ENCODE measurements at regions not wholly inside any gene's neighbourhood (a gene's known extent, or its start where the extent isn't known, plus 50 kb on each side); places are given as distances from the start of the nearest gene placed in this dataset.
A peak's percentile ranks its signal among the peaks of the same experiment; 100 is the strongest.

- H3K4me3 ChIP-seq (ENCODE audit: control insufficient read depth, low read depth, low read length): no peak overlapping the region
- DNase-seq (ENCODE audit: low read depth): peak; percentile 2
- TF ChIP-seq CTCF (conservative IDR thresholded peaks at IDR 0.05; ENCODE audit: control insufficient read depth, insufficient read depth, low read depth, low read length): no peak
These were observed 101.8 kb upstream of the ERBB4 start for GRCh38 chr2:212640428-212640827.

DNA sequence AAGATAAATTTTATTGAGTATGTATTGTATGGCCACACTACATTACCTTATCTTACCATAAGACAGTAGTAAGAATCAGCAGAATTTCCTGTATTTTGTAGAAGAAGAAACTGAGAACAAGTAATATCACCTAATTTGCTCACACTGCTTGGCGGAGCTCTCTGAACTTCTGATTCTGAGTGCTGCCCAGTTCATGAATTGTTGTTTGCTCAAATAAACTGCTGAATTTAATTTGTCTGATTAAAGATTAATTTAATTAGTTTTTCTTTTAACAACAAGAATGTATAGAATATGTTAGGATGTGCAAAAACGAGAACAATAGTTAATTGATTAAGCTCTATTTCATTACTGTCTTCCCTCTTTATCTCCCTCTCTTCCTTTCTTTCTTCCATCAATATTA lies 100.1 kb upstream of the ERBB4 start:
- no peak overlapping the region for H3K4me3 ChIP-seq (ENCODE audit: control insufficient read depth, low read depth, low read length)
- TF ChIP-seq CTCF (conservative IDR thresholded peaks at IDR 0.05; ENCODE audit: control insufficient read depth, insufficient read depth, low read depth, low read length): no peak
- DNase-seq (ENCODE audit: low read depth): no peak

- DNase-seq (ENCODE audit: low read depth): no peak
- no peak overlapping the region for H3K4me3 ChIP-seq (ENCODE audit: control insufficient read depth, low read depth, low read length)
- no peak for TF ChIP-seq CTCF (conservative IDR thresholded peaks at IDR 0.05; ENCODE audit: control insufficient read depth, insufficient read depth, low read depth, low read length)
These were observed 90.0 kb upstream of the ERBB4 start for GRCh38 chr2:212628586-212628985.

GRCh38 chr2:212626371-212626918 lies 87.8 kb upstream of the ERBB4 start:
- TF ChIP-seq CTCF (conservative IDR thresholded peaks at IDR 0.05; ENCODE audit: control insufficient read depth, insufficient read depth, low read depth, low read length): no peak
- H3K4me3 ChIP-seq (ENCODE audit: control insufficient read depth, low read depth, low read length): no peak overlapping the region
- peak; percentile 2 for DNase-seq (ENCODE audit: low read depth)

DNA sequence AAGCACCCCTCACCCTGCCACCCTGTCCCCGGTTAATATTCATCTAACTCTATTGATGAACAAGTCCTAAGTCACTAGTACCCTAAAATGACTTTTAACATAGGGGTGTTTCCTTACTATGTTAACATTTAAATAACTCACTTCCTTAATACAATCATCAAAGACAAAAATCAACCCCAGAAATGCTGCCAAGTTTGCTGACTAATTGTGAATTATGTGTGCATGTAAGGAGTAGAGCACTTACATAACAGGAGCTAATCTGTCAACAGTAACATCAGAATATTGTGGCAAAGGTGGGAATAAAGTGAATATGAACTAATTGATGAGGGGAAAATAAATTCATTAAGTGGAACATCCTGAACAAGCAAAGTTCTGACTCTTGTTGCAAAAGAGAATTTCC lies 81.4 kb upstream of the ERBB4 start:
- TF ChIP-seq CTCF (conservative IDR thresholded peaks at IDR 0.05; ENCODE audit: control insufficient read depth, insufficient read depth, low read depth, low read length): no peak
- DNase-seq (ENCODE audit: low read depth): peak; percentile 51
- no peak overlapping the region for H3K4me3 ChIP-seq (ENCODE audit: control insufficient read depth, low read depth, low read length)

GRCh38 chr2:212618636-212619035 lies 80.0 kb upstream of the ERBB4 start:
- TF ChIP-seq CTCF (conservative IDR thresholded peaks at IDR 0.05; ENCODE audit: control insufficient read depth, insufficient read depth, low read depth, low read length): no peak
- DNase-seq (ENCODE audit: low read depth): peak; percentile 34
- no peak overlapping the region for H3K4me3 ChIP-seq (ENCODE audit: control insufficient read depth, low read depth, low read length)

GRCh38 chr2:212610872-212611425 lies 72.3 kb upstream of the ERBB4 start:
- no peak for TF ChIP-seq CTCF (conservative IDR thresholded peaks at IDR 0.05; ENCODE audit: control insufficient read depth, insufficient read depth, low read depth, low read length)
- no peak overlapping the region for H3K4me3 ChIP-seq (ENCODE audit: control insufficient read depth, low read depth, low read length)
- DNase-seq (ENCODE audit: low read depth): no peak

Data from fibroblast of mammary gland (primary cell).